Hepatic stellate cell (primary cell): ENCODE measurements at regions not wholly inside any gene's neighbourhood (a gene's known extent, or its start where the extent isn't known, plus 50 kb on each side); places are given as distances from the start of the nearest gene placed in this dataset.

ENCODE experiments used
- DNase-seq: peaks from one replicate; pipeline ENCODE4 v3.0.0; 2011; ENCODE audit warnings: low spot score

- DNase-seq = no peak
Observed at GRCh38 chr20:41879123-41879522, 260.9 kb upstream of the CHD6 start.

DNA sequence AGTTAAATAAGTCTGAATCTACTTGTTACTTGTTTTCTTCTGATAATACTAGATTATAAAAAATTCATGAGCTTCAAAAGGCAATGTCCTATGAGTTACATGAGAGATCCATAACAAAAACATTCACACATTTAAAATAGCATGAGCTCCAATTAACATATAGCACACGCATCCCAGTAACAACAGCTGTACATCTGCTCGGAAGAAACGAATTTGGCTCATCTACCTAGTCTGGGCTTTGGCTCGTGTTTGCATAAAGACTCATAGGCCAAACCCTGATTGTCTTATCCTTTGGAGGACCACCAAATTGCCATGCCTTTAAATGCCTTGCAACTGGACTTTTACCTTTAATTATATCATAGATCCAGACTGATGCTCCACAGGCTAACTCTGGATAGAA lies 259.7 kb upstream of the CHD6 start:
- no peak for DNase-seq

GRCh38 chr20:41874658-41875057 lies 256.5 kb upstream of the CHD6 start:
- no peak for DNase-seq

- no peak for DNase-seq
Observed at GRCh38 chr20:41872930-41873329, 254.8 kb upstream of the CHD6 start.

DNA sequence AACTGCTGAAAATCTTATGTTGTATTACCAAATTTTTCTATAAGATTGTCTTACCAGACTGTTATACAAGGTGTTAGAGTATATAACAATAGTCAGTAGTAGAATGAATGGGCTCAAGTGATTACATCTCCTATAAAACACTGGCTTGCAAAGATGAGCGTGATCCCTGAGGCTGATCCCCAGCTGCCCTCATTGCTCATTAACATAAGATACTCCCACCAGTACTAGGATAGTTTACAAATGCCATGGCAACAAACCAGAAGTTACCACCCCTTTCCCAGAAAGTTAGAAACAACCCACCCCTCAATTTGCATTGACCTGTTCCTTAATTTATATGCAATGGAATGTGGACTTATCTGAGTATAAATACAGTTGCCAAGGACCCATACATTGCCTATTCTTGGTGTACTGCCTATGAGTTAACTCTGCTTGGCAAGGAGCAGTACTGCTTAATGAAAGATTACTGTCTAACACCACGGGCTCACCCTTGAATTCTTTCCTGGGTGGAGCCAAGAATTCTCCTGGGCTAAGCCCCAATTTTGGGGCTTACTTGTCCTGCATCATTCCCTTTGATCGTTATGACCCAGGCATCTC lies 252.8 kb upstream of the CHD6 start:
- no peak for DNase-seq

DNA sequence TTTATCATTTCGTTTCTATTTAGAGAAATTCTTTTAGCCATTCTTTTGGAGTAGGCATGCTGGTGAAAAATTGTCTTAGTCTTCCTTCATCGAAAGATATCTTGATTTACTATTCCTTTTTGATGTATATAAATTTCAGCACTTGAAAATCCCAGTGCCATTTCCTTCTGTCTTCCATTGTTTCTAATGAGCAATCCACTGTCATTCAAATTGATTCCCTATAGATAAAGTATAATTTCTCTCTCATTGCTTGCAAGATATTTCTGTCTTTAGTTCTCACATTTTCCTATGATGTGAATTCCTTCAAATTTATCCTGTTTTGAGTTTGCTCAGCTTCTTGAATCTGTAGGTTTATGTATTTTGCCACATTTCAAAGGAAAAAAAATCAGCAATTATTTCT lies 251.1 kb upstream of the CHD6 start:
- DNase-seq = no peak

DNA sequence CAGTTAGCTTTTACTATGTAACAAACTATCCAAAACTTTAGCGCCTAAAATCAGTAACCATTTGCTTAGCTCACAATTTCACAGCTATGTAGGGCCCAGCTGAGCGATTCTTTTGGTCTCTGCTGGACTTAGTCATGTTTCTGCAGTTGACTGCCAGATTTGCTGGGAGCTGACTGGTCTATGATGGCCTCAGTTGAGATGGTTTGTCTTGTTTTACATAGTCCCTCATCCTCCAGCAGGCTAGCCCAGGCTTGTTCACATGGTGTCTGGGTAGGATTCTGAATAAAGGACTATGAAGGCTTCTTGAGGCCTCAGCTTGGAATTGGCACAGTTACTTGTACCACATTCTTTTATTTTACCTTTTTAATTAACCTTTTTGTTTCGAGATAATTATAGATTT lies 247.8 kb upstream of the CHD6 start:
- DNase-seq = no peak

DNA sequence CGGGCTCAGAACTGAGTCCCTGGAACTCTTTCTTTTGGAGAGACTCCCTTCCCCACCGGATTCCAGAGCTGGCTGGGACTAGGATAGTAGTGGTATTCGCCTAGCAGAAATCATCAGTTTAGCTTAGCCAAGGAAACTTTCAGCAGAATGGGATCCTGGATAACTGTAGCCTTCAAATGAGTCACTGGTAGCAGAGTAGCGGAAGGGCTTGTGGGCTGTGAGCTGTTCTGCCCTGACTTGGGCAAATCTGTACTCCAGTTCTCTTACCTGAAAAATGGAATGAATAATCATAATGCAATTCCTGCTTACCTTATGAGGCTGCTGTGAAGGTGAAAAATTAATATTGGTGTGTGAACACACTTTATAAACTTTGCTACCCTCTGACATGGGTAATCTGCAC lies 244.3 kb upstream of the CHD6 start:
- DNase-seq = no peak

DNA sequence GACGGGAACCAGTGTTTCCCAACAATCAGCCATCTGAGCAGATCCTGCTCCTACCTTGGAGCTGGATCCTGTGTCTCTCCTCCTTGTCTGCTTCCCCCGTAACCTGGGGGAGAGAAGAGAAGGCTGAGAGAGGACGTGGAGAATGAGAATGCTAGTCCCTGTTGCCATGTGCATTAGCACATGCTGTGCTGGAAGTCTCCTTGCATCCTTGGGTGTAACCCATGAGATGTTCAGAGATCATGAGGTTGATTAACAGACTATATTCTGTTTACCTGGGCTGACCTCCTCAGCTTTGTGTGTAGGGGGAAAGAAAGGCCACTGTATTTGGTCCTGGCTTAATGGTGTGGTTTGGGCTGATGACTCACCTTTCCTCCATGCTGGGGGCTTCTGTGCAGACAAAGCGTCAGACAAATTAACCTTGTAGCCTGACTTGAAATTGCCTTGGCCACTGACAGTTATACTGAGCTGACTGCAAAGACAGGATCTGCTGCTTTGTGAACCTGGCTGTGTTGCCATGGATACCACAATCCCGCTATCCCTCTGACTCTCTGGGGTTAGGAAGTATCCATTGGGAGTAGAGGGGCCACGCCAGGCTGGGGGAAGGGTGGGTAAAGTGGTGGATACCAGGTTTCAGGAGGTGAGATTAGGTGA lies 243.7 kb upstream of the CHD6 start:
- no peak for DNase-seq

GRCh38 chr20:41854765-41855164 lies 236.6 kb upstream of the CHD6 start:
- no peak for DNase-seq

DNA sequence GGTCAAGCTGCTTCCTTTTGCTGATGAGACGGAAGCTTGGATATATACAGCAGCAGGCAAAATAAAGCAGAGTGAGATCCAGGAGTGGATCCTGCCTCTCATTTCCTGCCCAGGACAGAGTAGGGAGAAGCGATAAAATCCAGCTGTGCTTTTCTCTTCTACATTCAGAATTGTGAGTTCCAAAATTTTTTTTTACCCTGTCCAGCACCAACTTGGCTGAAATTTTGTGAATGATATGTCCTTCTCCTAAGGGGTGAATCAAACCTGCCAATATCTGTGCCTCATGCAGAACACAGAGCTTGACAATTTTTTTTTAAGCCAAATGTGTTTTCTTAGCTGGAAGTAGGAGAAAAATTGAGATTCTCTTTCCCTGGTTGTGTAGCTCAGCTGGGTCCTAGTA lies 235.6 kb upstream of the CHD6 start:
- no peak for DNase-seq

DNA sequence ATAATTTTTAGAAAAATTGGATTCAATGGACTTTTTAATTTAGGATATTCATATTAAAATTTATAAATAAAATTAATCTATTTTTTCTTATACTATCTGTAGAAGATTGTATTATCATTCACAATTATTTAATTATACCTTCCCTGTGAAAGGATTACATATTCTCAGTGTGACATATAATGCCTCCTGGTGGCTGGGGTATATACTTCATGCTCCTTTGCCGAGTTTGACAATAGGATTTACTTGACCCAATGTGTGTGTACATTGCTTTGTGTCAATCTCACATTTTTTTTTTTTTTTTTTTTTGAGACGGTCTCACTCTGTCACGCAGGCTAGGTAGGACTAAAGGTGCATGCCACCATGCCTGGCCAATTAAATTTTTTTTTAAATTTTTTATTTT lies 230.0 kb upstream of the CHD6 start:
- DNase-seq = no peak

DNA sequence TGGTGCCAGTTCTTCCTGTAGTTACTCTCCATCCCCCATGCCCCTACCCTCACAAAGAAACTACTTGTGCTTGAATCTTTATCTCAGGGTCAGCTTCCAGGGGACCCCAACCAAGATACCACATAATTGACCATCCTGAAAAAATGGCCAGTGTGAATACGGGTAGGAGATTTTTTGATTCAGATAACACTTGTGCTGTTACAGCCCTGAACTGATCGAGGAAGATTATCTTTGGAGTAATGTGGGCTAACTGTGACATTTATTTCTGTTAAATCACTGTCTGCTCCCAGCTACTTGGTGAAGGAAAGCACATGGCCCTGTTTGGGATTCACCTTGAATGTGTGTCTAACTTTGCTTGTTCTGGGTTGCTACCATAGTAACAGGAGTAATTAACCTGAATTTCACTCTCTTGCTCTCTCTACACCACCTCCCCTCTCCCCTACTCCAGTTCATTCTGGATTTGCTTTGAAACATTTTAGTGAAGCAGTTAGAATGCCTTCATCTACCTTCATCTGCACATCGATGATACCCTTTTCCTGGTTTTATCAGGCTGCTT lies 219.6 kb upstream of the CHD6 start:
- DNase-seq = no peak

- no peak for DNase-seq
Observed at GRCh38 chr20:41833739-41834138, 215.6 kb upstream of the CHD6 start.

DNA sequence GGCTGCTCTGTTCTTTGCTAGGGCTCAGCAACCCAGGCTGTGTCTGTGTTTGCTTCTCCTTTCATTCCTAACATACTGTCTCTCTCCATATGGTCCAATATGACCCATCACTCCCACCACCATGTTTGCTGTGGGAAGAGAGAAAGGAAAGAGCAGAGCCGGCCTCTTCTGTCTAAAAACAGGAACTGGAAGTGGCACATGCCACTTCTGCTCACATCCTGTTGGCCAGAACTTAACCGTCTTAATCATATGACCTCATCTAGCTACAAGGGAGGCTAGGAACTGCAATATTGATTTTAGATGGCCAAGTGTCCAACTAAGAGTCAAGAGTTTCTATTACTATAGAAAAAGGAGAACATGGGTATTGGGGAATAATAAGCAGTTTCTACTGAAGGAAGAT lies 212.5 kb upstream of the CHD6 start:
- no peak for DNase-seq

DNA sequence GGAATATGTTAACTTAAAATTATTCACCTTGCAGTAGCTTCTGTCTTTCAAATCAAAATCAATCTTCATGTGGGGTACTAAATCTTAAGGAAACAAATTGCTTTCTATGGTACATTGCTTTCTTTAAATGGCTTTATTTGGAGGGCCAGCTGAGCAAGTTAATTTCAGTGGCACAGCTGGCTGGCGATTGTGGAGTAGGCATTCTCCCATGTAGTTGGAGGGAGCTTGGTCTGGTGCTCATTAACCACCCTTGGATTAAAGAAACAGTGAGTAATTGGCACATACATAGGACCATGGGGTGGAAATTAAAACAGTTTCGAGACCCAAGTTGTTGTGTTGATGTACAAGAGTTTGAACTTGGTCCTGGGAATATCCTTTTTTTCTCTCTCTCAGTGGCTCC lies 201.3 kb upstream of the CHD6 start:
- DNase-seq = no peak

DNA sequence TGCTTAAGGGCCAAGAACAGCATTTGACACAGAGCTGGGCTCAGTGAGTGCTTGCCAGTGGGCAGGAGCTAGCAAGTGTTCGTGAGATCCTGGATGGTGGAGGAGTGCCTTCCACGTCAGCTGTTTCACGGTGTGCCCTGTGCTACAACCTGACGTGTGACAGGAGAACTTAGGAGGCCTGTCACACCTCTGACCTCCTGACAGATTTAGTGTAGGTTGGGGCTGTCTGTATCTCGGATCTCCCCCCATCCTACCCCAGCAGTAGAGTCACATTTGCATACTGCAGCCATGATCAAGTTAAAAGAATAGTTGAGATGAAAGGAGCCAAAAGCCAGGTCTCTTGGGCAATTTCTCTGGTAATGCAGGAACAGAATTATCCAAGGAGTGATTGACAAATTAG lies 200.8 kb upstream of the CHD6 start:
- DNase-seq = no peak

GRCh38 chr20:41818369-41818768 lies 200.2 kb upstream of the CHD6 start:
- DNase-seq = no peak

DNA sequence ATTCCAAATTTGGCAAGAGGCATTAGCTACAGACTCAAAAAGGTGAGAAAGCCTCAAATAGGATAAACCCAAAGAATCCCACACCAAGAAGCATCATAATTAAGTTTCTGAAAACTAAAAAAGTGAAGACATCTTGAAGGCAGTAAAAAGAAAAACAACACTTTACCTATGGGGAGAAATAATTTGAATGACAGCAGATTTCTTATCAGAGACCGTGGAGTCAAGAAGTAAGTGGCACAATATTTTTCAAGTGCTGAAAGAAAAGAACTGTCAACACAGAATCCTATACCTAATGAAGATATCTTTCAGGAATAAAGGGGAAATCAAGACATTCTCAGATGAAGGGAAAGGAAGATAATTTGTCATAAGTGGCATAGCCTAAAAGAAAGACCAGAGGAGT lies 193.3 kb upstream of the CHD6 start:
- no peak for DNase-seq

GRCh38 chr20:41800040-41800439 lies 181.9 kb upstream of the CHD6 start:
- DNase-seq = no peak

GRCh38 chr20:41798930-41799502 lies 180.8 kb upstream of the CHD6 start:
- no peak for DNase-seq

DNA sequence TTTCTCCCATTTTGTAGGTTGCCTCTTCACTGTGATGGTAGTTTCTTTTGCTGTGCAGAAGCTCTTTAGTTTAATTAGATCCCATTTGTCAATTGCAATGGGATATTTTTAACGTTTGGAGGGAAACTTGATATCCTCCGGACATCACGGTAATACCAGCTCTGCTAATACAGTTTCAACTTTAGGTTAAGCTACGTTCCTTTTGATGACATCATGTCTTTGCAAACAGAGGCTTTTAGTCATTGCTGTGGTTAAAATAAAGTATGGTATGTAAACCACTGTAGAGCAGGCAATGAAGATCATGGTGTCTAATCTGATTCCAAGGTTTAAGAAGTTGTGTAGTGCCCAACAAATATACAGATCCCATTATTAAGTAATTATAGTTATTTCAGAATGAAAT lies 168.0 kb upstream of the CHD6 start:
- DNase-seq = no peak

DNA sequence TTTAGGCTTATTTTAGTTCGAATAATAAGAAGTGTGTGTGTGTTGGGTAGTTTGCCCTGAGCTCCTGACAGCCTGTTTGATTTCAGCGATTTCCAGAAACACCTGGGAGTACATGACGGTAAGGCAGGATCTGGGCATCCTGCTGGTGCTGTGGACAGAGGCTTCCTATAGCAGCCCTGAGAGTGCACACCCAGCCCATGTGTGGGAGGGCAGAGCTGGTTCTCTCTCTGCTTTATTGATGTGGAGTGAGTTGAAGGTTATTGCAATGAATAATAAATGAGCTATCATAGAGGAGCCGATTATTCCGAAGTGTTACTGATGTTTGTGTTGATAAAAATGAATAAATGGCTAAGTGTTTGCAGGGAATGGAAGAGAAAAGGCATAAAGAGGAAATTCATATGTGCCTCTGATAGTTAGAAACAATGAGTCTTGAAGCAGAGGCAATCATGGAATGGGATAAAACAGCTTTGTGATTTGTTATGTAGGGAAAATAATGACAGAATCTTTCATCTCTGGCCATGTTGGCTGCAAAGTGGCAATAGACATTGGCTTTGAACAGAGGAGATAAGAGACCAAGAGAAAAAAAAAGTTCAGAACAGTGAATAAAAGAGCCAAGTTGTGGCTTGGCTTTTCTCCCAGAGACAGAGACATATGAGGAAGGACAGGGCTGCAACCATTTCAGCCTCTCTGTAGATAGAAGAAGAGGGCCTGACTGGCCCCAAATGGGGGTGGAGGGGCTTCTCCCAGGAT lies 166.2 kb upstream of the CHD6 start:
- no peak for DNase-seq
